Fibroblast of peridontal ligament (primary cell): ENCODE measurements at regions not wholly inside any gene's neighbourhood (a gene's known extent, or its start where the extent isn't known, plus 50 kb on each side); places are given as distances from the start of the nearest gene placed in this dataset.
"Not testable (repeated sequence)": the region's sequence is repeated elsewhere in the genome, so short reads cannot be mapped to it uniquely, and the experiment has no call there.

ENCODE experiments used
- DNase-seq: peaks from one replicate; pipeline ENCODE4 v3.0.0-alpha.2; 2010; ENCODE audit errors: extremely low read depth

DNA sequence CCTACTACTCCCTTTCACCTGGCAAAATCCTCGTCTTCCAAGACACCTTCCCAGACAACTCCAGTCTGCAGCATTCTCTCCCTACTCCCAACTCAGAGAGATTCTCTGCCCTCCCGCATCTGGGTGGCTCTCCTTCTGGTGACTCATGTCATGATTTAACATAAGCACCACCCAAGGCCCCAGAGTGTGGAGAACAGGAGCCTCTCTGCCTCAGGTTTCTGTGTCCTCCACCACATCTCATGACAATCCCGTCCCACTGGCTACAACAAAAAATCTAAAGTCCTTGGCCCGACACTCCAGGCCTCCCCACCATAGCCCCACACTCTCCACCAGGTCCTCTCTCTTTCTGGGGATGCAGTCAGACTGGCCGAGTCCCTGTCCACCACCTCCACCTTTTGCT is 197.1 kb downstream of the BCL11A start:
- DNase-seq: no peak

DNA sequence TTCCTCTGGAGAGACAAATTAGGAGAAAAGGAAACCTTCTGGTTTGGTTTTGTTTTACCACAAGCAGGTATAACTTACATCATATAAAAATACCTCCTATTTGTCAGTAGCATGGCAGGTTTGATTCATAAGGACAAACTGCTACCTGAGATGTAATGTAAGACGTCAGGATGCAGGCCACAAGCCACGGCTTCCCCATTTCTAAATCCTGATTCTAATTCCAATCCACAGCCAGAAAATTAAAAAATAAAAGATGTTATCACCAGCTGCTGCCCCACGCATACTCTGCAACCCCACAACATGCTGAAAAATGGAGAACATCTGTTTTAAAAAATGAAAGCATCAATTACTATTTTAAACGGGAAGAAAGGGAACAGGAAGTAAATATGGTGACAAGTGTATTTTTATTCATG is 197.6 kb downstream of the BCL11A start:
- no peak for DNase-seq

DNA sequence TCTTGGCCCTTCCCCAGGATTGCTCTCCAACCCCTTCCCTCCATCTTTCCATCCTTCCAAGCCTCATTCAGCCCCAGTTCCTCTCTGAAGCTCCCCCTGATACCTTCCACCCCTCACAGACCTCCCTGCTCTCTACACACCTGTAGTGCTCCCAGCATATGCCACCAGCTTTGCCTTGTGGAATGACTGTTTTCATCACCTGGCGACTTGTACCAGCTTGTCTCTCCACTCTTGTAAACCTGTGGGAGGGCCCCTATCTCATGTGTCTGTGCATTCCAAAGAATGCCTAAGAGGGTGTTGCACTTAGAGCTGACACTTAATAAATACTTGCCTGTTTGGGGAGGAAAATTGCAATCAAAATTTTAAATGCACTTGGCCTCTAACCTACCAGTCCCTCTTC is 198.7 kb downstream of the BCL11A start:
- DNase-seq: no peak

DNA sequence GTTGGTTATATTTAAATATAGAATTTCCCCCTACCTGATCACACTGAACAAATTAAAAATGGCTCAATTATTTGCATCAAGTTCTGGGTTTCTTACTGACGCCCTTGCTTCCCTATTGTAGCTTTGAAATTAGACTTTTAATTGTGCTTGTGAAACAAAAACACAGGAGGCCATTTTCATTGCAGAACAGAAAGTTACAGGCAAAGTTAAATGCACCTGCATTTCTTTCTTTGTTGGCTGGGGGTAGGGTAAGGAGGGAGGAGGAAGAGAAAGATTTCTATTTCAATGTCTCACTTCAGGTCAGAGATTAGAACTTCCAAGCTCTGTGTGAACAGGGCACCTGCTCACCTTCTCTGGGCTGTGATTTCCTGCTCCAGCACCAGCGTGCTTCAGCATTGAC is 199.6 kb downstream of the BCL11A start:
- DNase-seq: no peak

DNA sequence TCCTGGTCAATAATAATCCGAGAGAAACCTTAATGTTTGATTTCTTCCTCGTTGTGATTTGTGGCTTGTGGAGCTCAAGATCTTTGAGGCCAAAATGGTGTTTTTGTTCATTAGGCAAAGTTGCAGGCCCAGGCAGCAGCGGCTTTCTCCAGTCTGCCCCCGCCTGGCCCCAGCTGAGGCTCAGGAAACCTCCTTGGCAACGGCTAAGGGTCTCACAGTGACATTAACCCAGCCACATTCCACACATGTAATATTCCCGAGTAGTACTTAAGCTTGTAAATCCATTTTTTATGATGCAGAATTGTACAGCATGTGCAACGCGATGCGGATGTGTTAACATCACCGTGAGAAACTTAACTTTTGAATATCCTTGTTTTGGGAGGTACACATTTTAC is 200.1 kb downstream of the BCL11A start:
- DNase-seq: no peak

DNA sequence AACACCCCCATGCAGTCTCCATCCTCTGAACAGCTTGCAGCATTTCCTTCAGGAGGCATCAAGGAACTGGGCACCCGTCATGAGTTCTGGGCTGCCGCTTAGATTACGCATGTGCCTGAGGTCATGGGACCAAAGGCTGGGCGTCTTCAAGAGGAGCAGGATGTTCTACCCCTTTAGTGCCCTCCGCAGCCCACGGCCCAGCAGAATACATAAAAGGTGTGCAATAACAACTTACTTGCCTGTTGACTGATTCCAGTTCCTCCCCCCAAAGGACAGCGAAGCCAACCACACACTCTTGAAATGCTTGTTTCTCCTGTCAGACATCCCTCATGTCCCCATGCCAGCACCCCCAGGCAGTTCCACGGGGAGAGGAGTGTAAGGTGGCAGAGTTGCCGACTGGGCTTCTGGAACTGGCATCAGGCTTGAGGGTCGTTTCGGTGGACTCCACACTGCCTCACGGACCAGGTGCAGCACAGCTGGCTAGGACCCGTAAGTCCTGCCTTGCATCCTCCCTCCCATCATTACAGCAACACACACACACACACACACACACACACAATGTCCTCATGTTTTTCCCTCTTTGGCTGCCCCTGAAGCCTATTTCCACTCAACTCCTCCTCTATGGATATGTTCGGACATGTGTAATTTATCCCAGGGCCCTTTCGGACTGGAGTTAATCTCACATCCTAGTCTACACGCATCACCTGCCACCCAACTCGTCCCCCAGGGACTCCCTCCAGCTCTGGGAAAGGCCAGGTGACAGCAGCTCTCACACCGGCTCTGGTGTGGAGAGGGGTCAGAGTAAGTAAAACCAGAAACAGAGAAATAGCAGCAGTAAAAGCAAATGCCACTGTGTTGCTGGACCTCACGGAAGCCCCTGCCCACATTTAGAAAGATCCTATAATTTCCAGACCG is 200.7 kb downstream of the BCL11A start:
- DNase-seq: no peak

DNA sequence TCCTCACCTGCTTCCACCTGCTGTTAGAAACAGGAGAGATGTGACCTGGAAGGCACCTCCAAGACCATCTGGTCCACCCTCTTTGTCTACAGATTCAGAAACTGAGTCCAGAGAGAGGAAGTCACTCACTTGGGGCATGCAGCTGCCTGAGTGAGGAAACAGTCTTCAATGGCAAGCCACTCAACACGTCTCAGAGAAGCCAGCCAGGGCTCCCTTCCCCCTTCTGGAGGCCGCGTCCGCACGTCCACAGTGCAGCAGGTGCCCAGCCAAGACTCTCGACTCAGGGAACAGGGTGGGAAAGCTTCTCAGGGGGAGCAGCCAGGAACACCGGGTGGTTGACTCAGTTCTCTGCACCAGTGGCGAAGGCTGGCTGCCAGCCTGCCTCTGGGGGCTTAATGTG is 201.7 kb downstream of the BCL11A start:
- no peak for DNase-seq

DNA sequence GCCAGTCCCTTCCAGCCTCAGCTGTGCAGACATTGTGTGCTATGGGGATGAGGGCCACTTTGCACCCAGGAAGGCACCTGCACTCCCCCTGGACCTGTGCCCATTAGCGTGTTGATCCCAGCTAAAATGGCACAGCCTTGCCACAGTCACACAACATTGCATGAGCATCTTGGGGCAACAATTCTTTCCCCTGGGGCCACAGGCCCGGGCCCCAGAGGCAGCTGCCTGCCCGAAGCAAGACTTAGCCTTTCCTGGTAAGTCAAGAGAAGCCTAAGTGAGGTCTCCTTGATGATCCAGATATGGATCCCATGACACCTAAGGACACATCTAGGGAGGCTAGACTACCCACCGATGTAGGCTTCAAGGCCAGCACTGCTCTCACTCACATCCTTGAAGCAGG is 202.1 kb downstream of the BCL11A start:
- DNase-seq: no peak

DNA sequence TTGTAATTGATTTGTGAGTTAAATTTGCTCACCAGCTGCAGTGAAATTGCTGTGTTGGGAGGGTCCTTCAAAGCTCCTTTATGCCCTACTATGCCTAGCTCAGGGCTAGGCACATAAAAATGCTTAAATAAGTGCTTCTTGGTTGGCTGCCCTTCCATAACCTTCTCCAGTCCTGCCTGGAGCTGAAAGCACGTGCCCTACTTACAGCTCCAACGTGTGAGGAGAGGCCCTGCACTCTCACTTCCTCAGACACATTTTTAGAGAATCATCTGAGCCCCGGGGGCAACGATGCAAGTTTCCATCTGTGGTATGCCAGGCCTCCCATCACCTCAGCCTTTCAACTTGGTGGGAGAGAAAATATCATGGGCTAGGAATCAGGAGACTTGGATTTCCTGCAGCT is 202.7 kb downstream of the BCL11A start:
- DNase-seq: no peak

DNA sequence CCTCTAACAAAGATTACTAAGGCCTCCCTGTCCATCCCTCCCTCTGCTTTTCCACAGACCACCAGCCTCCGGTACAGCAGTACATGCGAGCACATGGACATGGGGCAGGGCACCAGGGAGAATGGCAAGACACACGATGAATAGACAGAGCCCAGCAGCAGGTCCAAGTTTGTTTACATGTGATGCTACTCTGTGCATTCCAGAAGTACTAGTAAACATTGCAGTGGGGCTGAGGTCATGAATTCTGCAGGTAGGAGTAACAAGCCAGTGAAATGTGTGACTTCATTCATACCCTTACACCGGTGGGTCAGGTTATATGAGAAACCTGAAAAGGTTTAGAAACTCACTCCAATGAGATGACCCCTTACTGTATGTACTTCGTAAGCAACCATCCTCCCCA is 205.7 kb downstream of the BCL11A start:
- DNase-seq: no peak

DNA sequence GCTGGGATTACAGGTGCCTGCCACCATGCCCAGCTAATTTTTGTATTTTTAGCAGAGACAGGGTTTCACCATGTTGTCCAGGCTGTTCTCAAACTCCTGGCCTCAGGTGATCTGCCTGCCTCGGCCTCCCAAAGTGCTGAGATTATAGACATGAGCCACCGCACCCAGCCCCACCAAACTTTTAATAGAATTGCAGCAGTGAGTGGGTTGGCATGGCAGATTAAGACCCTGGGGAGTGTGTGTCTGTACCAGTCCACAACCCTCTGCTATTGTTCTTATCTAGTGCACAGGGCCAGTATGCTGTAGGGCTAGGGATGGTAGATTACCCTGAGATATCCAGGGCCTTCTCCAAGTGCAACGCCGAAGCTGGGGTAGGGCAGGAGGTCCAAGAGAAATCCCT is 211.0 kb downstream of the BCL11A start:
- not testable (repeated sequence) for DNase-seq

DNA sequence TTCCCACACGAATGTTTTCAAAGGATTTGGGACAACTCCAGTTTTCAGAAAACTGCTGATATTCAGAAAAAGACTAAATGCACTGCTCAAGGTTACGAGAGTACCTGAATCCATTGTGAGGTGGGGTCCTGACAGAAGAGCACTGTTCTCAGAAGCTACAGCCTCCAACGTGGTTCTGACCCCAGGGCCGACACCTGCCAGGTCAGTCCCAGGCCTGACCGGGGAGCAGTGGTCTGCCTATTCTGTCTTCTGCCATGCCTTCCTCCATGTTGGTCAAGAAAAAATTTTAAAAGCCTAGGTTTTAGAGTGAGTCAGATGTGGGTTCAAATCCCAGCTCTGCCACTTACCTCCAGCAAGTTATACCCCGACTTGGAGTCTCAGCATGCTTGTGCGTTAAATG is 212.3 kb downstream of the BCL11A start:
- no peak for DNase-seq

DNA sequence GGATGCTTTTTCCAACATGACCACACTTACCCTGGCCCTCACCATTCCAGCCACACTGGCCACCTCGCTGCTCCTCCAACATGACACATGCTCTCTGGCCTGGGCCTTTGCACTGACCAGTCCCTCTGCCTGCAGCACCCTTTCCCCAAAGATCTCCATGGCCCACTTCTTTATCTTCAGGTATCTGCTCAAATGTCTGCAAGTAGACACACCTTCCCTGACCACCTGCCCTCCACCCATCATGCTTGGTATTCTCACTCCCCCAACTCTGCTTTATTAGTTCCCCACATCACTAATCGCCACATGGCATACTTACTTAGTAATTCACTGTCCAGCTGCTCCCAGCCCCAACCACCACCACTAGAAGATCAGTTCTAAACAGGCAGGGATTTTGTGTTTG is 214.2 kb downstream of the BCL11A start:
- no peak for DNase-seq

DNA sequence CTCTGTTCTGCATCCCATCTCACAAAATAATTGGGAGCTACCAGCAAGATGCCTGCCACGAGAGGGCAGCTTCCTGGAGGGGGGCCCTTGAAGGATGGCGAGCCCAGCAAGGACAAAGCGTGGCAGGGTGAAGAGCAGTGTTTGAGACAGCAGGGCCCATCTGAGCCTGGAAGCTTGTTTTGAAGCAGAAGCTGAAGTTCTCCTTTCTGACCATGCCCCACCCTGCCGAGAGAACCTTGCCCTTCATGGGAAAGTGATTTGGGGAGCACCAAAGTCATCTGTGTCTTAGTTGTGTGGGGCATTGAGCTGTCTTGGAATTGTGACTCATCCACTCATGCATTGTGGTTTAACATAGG is 216.3 kb downstream of the BCL11A start:
- DNase-seq: no peak

DNA sequence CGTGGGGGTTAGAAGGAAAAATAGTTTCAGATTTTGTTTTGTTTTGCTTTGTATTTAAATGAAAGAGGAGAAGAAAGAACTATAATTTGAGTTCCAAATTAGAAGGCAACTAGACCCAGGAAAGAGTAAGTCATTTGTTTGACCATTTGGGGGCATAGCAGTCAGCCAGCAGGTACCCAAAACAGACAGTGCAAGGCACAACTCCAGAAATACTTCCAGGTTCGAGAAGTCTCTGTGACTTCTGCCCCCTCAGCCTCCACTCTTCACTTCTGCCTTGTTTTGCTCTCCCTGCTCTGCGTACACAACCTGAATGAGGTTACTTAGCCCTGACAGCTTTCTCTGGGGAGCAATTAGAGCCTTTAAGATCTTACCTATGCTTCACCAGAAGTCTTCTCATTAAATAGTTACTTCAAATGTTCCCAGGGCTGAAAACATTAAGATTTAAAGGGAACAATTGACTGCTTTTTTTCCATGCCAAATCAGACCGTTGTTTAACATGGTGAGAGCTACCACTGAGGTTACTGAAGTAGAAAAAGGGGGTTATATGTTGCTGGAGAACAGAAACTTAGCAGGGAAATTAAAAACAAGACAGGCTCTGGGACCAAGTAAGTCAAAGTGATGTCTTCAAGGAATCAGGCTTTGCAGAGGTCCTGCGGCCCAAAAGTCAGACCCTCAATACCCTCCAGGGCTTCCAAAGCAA is 216.9 kb downstream of the BCL11A start:
- no peak for DNase-seq

DNA sequence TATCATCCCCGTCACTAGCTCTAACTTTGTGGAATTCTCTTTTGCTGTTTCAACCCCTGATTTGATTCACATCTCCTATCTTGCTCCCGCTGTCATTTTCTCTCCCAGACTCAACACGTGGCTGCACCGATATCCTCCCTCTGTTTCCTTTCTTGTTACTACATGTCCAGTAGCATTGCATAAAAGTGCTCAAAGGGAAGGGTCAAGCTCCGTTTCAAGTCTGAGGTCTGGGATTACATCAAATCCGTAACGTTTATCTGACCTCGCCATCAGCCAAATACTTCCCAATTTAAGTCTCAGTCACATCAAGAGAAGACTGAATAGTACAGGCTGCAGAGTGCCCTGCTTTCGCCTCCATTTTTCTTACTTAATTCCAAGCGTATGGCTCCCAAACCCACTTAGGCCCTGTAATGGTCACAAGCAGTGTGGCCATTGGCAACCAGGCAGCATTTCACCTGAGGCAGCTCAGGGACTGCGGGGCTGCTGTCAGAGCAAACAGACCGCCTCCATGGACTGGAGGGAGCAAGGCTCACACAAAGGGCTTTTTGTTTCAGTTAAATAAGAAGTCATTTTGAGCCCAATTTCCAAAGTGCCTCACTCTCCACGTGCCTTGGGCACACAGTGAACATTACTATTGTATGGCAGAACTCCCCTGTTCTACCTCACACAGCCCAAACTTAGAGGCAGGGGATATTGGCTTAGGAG is 217.8 kb downstream of the BCL11A start:
- DNase-seq: no peak

DNA sequence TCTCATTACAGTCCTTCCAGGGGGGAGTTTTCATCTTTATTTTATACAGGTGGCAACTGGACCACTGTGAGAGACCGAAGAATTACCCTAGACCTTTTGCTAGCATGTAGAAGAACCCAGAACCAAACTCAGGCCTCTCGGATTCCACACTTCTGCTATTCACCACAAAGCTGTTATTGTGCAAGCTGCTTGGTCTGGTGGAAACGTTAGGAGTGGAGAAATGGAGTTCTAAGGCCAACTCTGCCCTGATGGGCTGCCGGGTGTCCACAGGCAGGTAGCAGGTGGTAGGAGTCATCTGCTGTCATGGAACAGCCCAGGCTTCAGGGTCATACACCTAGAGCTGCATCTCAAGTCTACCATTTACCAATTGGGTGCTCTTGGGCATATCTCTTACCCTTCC is 218.8 kb downstream of the BCL11A start:
- DNase-seq: no peak

DNA sequence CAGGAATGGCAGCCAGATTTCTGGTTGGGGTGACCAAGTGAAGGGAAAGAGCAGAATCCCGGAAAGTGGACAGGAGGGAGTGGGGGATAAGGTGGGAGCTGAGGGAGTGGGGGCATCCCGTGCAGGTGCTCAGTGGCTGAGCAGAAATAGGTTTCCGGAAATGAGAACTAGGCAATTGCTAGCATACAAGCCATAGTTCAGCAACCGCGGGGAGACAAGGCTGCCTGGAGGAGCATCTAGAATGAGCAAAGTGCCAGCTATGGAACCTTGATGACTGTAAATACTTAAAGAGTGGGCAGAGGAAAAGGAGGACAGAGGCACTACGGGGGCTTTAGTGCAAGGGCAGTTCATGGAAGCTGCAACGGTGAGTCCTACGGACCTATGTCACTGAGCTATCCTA is 220.2 kb downstream of the BCL11A start:
- no peak for DNase-seq

DNA sequence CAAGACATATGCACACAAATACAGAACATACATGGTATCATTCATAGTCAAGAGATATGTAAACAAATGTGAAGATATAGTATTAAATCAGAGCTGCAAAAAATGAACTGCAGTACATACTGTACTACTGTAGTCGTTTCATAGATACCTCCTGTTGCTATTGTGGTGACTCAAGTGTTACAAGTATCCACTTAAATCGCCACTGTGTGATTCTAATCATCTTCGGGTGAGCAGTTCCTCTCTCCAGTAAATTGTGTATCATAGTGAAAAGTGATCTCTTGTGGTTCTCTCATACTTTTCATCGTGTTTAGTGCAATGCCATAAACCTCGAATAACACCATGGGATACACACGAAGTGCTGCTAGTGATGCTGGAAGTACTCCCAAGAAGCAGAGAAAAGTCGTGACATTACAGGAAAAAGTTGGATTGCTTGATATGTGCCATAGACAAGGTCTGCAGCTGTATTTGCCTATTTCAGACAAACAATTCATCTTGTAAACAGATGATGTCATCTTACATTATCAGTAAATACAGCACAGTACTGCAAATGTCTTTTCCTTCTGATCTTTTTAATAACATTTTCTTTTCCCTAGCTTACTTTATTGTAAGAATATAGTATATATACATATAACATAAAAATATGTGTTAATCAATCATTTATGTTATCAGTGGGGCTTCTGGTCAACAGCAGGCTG is 222.2 kb downstream of the BCL11A start:
- peak; percentile 4 for DNase-seq

DNA sequence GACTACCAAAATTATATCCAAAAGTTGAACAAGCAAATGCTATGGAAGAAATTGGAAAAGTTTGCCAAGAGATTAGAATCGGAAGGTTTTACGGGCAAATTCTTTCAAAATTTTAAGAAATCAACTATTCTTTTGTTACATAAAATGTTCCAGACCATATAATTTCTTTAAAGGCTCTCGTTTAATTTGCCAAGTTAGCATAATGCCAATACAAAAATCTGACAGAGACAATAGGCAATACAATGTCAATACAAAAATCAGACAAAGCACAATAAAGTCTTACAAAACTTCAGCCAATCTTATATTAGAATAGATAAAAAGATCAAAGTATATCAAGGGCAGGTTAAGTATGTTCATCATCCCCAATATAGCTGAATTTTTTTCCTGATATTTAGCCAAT is 224.2 kb downstream of the BCL11A start:
- no peak for DNase-seq

DNA sequence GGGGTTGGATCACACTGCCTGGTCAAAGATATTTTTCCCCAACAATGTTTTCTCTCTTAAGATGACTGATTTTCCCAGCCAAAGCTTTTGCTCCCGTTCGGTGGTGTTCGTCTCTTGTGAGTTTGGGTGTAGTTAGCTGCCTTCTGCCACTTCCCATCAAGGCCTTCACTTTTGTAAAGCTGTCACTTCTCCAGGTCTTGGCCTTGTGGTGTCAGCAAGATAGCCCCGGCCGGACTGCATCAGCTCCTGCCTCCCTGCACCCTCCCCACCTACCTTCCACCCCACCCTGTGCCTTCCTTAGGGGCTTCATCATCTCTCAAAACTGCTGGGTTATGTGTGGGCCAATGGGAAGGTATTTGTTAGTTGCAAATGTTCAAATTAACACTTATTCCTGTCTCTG is 228.9 kb downstream of the BCL11A start:
- DNase-seq: no peak

DNA sequence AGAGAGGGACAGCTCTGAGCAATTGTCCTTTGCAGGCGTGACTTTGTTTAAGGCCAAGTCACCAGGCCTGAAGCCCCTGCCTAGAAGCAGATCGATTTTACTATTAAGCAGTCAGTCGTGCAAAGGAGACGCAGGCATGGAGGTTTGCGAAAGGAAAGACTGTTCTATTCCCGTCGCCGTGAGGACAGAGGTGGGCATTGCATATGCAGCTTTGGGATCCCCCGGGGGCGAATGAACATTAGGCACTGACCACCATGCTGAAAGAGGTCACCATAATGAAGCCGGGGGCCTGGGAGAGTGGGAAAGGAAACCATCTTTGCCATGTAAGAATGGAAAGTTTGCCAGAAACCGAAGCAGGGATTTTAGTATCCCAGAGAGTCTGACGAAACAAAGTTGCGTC is 231.6 kb downstream of the BCL11A start:
- no peak for DNase-seq
